ENCODE measurements at regions not wholly inside any gene's neighbourhood (a gene's known extent, or its start where the extent isn't known, plus 50 kb on each side); places are given as distances from the start of the nearest gene placed in this dataset.

GRCh38 chr14:61226015-61226654, 55.0 kb downstream of the TMEM30B start:
- no peak for DNase-seq (ENCODE audit: low spot score)
- TF ChIP-seq CTCF (IDR thresholded peaks at IDR 0.05; ENCODE audit: borderline replicate concordance, control extremely low read depth, extremely low read depth, insufficient read depth, missing control alignments) = no peak
- in situ Hi-C loops (cut with MboI; ENCODE audit: low sequenced_read_pairs, unreplicated experiment) = no loop called here

- no peak for TF ChIP-seq CTCF (IDR thresholded peaks at IDR 0.05; ENCODE audit: borderline replicate concordance, control extremely low read depth, extremely low read depth, insufficient read depth, missing control alignments)
- DNase-seq (ENCODE audit: low spot score) = no peak
- in situ Hi-C loops (cut with MboI; ENCODE audit: low sequenced_read_pairs, unreplicated experiment) = no loop called here
Measured at GRCh38 chr14:61225344-61225743, 55.8 kb downstream of the TMEM30B start.

GRCh38 chr14:61223552-61223951, 57.6 kb downstream of the TMEM30B start:
- in situ Hi-C loops (cut with MboI; ENCODE audit: low sequenced_read_pairs, unreplicated experiment) = no loop called here

GRCh38 chr14:61222388-61222787, 58.8 kb downstream of the TMEM30B start:
- TF ChIP-seq CTCF (IDR thresholded peaks at IDR 0.05; ENCODE audit: borderline replicate concordance, control extremely low read depth, extremely low read depth, insufficient read depth, missing control alignments) = no peak
- no peak for DNase-seq (ENCODE audit: low spot score)
- in situ Hi-C loops (cut with MboI; ENCODE audit: low sequenced_read_pairs, unreplicated experiment) = no loop called here

More at GRCh38 chr14:61223552-61223951, 57.6 kb downstream of the TMEM30B start:
- TF ChIP-seq CTCF (IDR thresholded peaks at IDR 0.05; ENCODE audit: borderline replicate concordance, control extremely low read depth, extremely low read depth, insufficient read depth, missing control alignments) = no peak
- DNase-seq (ENCODE audit: low spot score) = no peak

- no peak for DNase-seq (ENCODE audit: low spot score)
- no peak for TF ChIP-seq CTCF (IDR thresholded peaks at IDR 0.05; ENCODE audit: borderline replicate concordance, control extremely low read depth, extremely low read depth, insufficient read depth, missing control alignments)
- in situ Hi-C loops (cut with MboI; ENCODE audit: low sequenced_read_pairs, unreplicated experiment) = no loop called here
Measured at GRCh38 chr14:61221906-61222305, 59.2 kb downstream of the TMEM30B start.

GRCh38 chr14:61219673-61220072, 61.5 kb downstream of the TMEM30B start:
- DNase-seq (ENCODE audit: low spot score) = no peak
- no peak for TF ChIP-seq CTCF (IDR thresholded peaks at IDR 0.05; ENCODE audit: borderline replicate concordance, control extremely low read depth, extremely low read depth, insufficient read depth, missing control alignments)
- in situ Hi-C loops (cut with MboI; ENCODE audit: low sequenced_read_pairs, unreplicated experiment) = no loop called here
